OCI-LY7 (cell line): ENCODE measurements at regions not wholly inside any gene's neighbourhood (a gene's known extent, or its start where the extent isn't known, plus 50 kb on each side); places are given as distances from the start of the nearest gene placed in this dataset.
"Not testable (repeated sequence)": the region's sequence is repeated elsewhere in the genome, so short reads cannot be mapped to it uniquely, and the experiment has no call there.

ENCODE experiments used
- BruUV-seq: library from RNA; stranded (reverse); fragments of 400-500 nt; replicated peaks from 2 replicates; lab custom pipeline; 2021; lab: Mats Ljungman, UMichigan
- CTCF ChIA-PET: fragments of 300-600 bp; sonication (Branson Sonifier 250); formaldehyde crosslinking; loops from one replicate; lab custom pipeline; 2022; ENCODE audit warnings: antibody characterized with exemption; ENCODE audit not compliant: unreplicated experiment; lab: Charles Lee
- POLR2A ChIA-PET: fragments of 300-600 bp; sonication (Branson Sonifier 250); formaldehyde crosslinking; loops from one replicate; lab custom pipeline; 2022; ENCODE audit warnings: antibody characterized with exemption; lab: Charles Lee
- DNase-seq: peaks from one replicate; pipeline ENCODE4 v3.0.0-alpha.2; 2015; ENCODE audit warnings: low spot score
- H2AFZ ChIP-seq: fragments of 200-600 bp; sonication (generic), shearing (Covaris generic); 2 replicates; pipeline ENCODE4 v1.6.1; 2014; ENCODE audit warnings: mild to moderate bottlenecking, antibody characterized with exemption, low read length, moderate library complexity
- H3K27ac ChIP-seq: fragments of 200-600 bp; sonication (generic); 2 replicates; pipeline ENCODE4 v1.5.1; 2014; ENCODE audit warnings: mixed run types, low read depth, mild to moderate bottlenecking, moderate library complexity, low read length, inconsistent platforms; ENCODE audit not compliant: poor library complexity, severe bottlenecking
- H3K36me3 ChIP-seq: fragments of 200-600 bp; sonication (generic); 2 replicates; pipeline ENCODE4 v1.6.1; 2014; ENCODE audit warnings: mild to moderate bottlenecking, antibody characterized with exemption, low read length, moderate library complexity, mixed read lengths; ENCODE audit not compliant: insufficient read depth
- H3K4me1 ChIP-seq: fragments of 200-600 bp; sonication (generic); 2 replicates; pipeline ENCODE4 v1.5.1; 2014; ENCODE audit warnings: mild to moderate bottlenecking, low read length; ENCODE audit not compliant: insufficient read depth, poor library complexity, severe bottlenecking
- H3K4me2 ChIP-seq: fragments of 200-600 bp; sonication (generic); 2 replicates; pipeline ENCODE4 v1.6.1; 2014; ENCODE audit warnings: mild to moderate bottlenecking, low read length
- H3K4me3 ChIP-seq: fragments of 200-600 bp; sonication (generic); 2 replicates; pipeline ENCODE4 v1.5.1; 2014; ENCODE audit warnings: mild to moderate bottlenecking, low read depth, low read length; ENCODE audit not compliant: poor library complexity, severe bottlenecking
- H3K79me2 ChIP-seq: fragments of 200-600 bp; sonication (generic); 2 replicates; pipeline ENCODE4 v1.6.1; 2016; ENCODE audit warnings: low read depth, mild to moderate bottlenecking, low read length, moderate library complexity, mixed read lengths; ENCODE audit not compliant: insufficient read depth
- H3K9me2 ChIP-seq: fragments of 200-600 bp; sonication (generic); 2 replicates; pipeline ENCODE4 v1.6.1; 2016; ENCODE audit warnings: mild to moderate bottlenecking, low read length, mixed read lengths; ENCODE audit not compliant: insufficient read depth
- H3K9me3 ChIP-seq: fragments of 200-600 bp; sonication (generic); 2 replicates; pipeline ENCODE4 v1.6.1; 2014; ENCODE audit warnings: mild to moderate bottlenecking, mixed run types, low read length, mixed read lengths
- H4K20me1 ChIP-seq: fragments of 200-600 bp; sonication (generic); 2 replicates; pipeline ENCODE4 v1.6.1; 2014; ENCODE audit warnings: mild to moderate bottlenecking, antibody characterized with exemption, low read length, moderate library complexity, mixed read lengths; ENCODE audit not compliant: insufficient read depth
- CTCF ChIP-seq: fragments of 200-600 bp; sonication (generic); conservative IDR thresholded peaks from 2 replicates; pipeline ENCODE4 v1.5.1; 2014; ENCODE audit warnings: mild to moderate bottlenecking, antibody characterized with exemption, low read length, moderate library complexity, mixed read lengths
- EZH2phosphoT487 ChIP-seq: fragments of 200-600 bp; sonication (generic); IDR thresholded peaks from 2 replicates; pipeline ENCODE4 v1.6.1; 2018; ENCODE audit warnings: low read depth, borderline replicate concordance, mild to moderate bottlenecking, mixed run types, antibody characterized with exemption, low read length, moderate library complexity, mixed read lengths
- intact Hi-C: fragments of 100-400 bp; cut with micrococcal nuclease; formaldehyde crosslinking; loops from one replicate; pipeline ENCODE4 v1.10.0; 2022; ENCODE audit not compliant: unreplicated experiment

GRCh38 chr15:84094720-84095119 lies 140.9 kb upstream of the GOLGA6L4 start:
- H3K27ac ChIP-seq, H3K9me2 ChIP-seq, H3K4me2 ChIP-seq, intact Hi-C loops, H3K9me3 ChIP-seq, CTCF ChIA-PET, H3K79me2 ChIP-seq, BruUV-seq, H4K20me1 ChIP-seq, H3K4me3 ChIP-seq, H3K36me3 ChIP-seq, H2AFZ ChIP-seq, H3K4me1 ChIP-seq, DNase-seq: not testable (repeated sequence)
- POLR2A ChIA-PET, result interaction anchor here (0.6 kb wide), 1 partner anchor 48 kb away, joined by 4 read pairs; no protein-coding TSS in a partner anchor

- CTCF ChIA-PET, BruUV-seq: not testable (repeated sequence)
Measured at GRCh38 chr15:84097053-84097452, 138.5 kb upstream of the GOLGA6L4 start.

GRCh38 chr15:84098604-84099003 lies 137.0 kb upstream of the GOLGA6L4 start:
- no peaks in the 10 kb centered on the region for H3K79me2 ChIP-seq
- H2AFZ ChIP-seq, result no peak overlapping the region
- no peaks in the 10 kb centered on the region for H3K9me2 ChIP-seq
- no peak for TF ChIP-seq EZH2phosphoT487
- TF ChIP-seq CTCF, result no peak
- intact Hi-C loops, result no loop called here
- DNase-seq, result no peak
- BruUV-seq, result no TSS peak
- H3K9me3 ChIP-seq, result no peaks in the 10 kb centered on the region
- no peaks in the 10 kb centered on the region for H4K20me1 ChIP-seq
- H3K4me2 ChIP-seq, result no peak overlapping the region
- H3K36me3 ChIP-seq, result no peaks in the 10 kb centered on the region
- POLR2A ChIA-PET, result no interaction called here
- no peak overlapping the region for H3K4me3 ChIP-seq
- no peak overlapping the region for H3K27ac ChIP-seq
- H3K4me1 ChIP-seq, result peaks cover 8% of the 10 kb centered on the region
- CTCF ChIA-PET, result no interaction called here

More at GRCh38 chr15:84097053-84097452, 138.5 kb upstream of the GOLGA6L4 start:
- H3K36me3 ChIP-seq, H3K4me2 ChIP-seq, H3K79me2 ChIP-seq, H3K4me1 ChIP-seq, H2AFZ ChIP-seq, H3K4me3 ChIP-seq, POLR2A ChIA-PET, H3K9me2 ChIP-seq, H4K20me1 ChIP-seq, intact Hi-C loops, H3K27ac ChIP-seq, DNase-seq, H3K9me3 ChIP-seq: not testable (repeated sequence)

- no TSS peak for BruUV-seq
- H3K36me3 ChIP-seq, result no peaks in the 10 kb centered on the region
- H3K79me2 ChIP-seq, result no peaks in the 10 kb centered on the region
- H2AFZ ChIP-seq, result no peak overlapping the region
- H4K20me1 ChIP-seq, result no peaks in the 10 kb centered on the region
- peaks cover 8% of the 10 kb centered on the region for H3K4me1 ChIP-seq
- intact Hi-C loops, result no loop called here
- H3K9me2 ChIP-seq, result no peaks in the 10 kb centered on the region
- POLR2A ChIA-PET, result no interaction called here
- no peak overlapping the region for H3K27ac ChIP-seq
- CTCF ChIA-PET, result no interaction called here
- TF ChIP-seq EZH2phosphoT487 (no peak), CTCF (no peak)
- no peak overlapping the region for H3K4me2 ChIP-seq
- peak; percentile 41 for DNase-seq
- H3K9me3 ChIP-seq, result no peaks in the 10 kb centered on the region
- H3K4me3 ChIP-seq, result no peak overlapping the region
Measured at GRCh38 chr15:84099181-84099580, 136.4 kb upstream of the GOLGA6L4 start.
